ENCODE measurements at regions not wholly inside any gene's neighbourhood (a gene's known extent, or its start where the extent isn't known, plus 50 kb on each side); places are given as distances from the start of the nearest gene placed in this dataset.

DNA sequence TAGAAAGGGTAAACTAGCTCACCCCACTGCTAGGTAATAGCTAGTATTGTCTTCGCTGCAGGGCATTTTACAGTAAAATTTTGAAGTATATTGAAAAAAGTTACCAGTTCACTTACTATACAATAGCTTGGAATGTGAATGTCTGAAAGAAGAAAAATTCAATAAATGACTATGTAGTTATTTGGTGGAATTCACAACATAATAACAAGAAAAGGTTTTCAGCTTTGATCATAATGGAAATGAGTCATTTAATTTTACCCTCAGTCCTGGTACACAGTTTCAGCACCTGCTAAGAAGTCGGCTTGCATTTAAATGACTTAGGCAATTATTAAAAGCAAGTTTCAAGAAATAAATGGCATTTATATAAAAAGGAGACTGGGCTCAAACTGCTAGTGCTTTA, 90.4 kb downstream of the NUP35 start:
- DNase-seq (ENCODE audit: low spot score) = no peak

DNA sequence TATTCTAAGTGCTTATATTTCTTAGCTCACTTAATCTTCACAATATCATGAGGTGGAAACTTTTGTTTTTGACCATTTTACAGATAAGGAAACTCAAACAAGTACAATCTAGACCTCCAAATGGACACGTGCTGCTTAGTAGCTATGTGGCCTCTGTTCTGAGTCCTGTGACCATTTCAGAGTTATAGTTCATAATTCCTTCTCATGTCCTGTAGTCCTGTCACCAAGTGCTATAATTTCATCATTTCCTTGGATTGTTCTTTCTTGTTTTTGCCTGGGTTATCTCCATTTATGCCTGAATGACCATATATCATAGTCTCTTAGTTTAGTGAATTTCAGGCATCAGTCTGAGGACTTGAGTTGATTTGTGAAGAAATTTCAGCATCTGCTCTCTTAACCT, 91.7 kb downstream of the NUP35 start:
- DNase-seq (ENCODE audit: low spot score) = no peak

DNA sequence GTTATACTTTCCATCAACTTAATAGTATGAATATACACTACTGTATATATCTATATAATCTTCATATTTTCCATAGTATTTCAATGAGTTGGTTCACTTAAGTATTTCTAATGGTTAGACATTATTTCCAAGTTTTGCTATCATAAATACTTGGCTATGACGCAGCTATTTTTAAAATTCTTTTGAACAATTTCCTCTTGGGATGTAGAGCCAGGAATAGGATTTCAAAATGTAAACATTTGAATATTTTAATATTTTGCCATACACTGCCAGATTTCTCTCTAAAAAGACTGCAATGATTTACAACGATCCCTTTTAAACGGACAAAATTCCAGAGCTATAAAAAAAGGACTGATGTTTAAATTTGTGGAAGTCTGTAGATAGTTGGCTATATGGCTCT, 95.6 kb downstream of the NUP35 start:
- no peak for DNase-seq (ENCODE audit: low spot score)

DNA sequence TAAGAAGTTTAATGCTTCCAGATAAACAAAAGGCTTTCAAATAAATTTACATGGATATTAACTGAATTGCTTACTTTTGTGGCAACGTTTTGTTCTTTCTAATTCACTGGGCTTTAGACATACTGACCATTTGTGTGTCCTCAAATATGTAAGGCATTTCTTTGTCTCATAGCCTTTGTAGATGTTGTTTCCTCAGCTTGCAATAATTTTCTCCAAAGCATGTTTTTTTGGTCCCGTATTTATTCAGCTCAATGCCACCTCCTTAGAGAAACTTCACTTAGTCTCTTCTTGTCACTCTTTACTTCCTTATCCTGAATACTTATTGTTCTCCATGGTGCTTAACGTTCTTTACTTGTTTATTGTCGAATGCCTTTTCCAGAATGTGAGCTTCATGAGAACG, 98.5 kb downstream of the NUP35 start:
- no peak for DNase-seq (ENCODE audit: low spot score)

DNA sequence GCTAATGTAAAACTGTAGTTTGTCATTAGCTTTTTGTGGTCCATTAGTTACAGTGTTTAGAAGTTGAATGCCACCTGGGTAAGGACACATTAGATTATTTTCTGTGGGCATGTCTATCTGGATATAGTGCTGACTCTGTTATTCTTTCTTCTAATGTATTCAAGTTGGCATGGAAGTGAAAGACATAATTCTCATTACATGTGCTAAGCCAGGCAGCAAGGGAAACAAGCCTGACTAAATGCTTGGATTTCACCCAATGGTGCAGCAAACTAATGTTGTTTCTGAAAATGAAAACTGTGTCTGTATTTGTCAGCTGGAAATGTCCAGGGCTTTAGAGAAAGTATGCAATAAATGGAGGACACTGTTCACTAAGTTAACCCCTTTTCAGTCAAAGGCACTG, 100.7 kb downstream of the NUP35 start:
- DNase-seq (ENCODE audit: low spot score) = no peak

DNA sequence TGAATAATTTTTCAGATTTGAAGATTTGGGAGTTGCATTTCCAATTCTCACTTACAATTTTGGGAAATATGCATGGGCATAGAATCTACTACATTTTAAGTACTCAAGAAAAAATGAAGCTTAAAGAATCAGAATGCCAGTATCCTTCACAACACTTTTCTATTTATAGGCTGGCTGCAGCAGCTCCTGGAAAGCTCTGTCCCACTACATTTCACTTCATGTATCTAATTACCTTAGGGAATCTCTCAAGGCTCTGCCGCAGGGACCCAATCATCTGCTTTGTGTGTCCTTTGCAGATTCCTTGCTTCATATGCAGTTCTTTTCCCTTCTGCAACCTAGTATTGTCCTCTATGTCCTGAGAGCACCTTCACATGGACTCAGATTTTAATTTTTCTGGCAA, 102.9 kb downstream of the NUP35 start:
- no peak for DNase-seq (ENCODE audit: low spot score)

DNA sequence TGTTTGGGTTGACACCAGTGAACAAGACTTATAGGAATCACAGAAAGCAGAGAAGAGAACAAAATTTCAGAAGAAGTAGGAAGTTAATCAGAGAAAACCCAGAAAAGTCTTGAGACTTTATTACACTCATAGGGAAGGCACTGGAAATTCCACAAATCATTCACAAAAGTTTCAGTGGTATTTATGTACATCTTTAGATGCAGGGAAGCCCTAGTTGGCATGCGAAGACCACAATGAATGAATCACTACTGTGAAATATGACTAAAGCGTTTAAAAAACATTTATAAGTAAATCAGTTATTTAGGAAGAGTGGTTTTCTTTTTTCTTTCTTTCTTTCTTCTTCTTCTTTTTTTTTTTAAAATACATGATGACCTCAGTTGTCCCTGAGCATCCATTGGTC, 105.1 kb downstream of the NUP35 start:
- DNase-seq (ENCODE audit: low spot score) = no peak

DNA sequence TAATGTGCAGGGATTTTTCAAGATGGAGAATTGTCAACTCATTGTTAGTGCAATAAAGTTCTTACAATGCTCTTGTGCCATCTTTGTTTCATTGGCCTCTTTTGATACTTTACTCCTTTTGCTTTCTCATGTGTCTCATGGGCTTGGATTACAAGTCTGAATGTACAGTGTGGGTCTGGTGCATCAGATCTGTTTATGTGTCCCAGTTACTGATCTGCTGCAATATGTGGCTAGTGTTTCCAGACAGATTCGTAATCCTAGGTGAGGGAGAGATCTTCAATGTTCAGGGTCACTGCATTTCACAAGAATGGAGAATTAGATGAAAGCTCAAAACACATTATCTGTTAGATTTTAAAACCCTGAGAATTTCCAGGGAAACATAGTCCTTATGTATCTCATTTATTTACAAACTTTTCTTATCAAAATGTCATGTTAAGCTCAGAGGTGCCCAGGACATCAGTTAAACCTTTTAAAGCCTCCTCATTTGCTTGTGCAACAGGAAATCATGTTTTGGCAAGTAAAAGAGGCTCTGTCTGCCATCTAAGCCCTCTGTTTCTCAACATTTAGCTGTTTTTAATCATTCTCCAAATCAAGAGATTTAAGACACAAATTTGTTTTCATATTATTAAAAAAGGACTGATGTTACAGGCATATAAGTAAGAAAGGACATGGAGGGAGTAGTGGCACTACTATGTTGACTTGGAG, 108.1 kb downstream of the NUP35 start:
- no peak for DNase-seq (ENCODE audit: low spot score)

DNA sequence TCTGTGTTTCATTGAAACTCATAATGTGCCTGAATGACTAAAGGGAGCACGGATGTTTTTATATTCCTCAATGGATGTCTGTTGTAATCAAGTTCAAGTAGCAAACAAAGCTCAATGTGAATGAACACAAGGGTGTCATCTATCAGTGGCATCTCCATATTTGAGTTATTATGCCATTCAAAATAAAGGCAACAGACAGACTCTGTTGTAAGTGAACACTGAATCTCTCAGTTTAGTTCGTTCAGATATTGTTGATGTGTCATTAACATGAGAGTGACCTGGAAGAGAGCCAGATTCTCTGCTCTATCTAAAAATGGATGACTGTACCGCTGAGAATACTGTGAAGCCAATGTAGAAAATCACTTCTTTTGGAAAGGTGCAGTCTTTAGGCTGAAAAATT, 118.7 kb downstream of the NUP35 start:
- peak; percentile 43 for DNase-seq (ENCODE audit: low spot score)

DNA sequence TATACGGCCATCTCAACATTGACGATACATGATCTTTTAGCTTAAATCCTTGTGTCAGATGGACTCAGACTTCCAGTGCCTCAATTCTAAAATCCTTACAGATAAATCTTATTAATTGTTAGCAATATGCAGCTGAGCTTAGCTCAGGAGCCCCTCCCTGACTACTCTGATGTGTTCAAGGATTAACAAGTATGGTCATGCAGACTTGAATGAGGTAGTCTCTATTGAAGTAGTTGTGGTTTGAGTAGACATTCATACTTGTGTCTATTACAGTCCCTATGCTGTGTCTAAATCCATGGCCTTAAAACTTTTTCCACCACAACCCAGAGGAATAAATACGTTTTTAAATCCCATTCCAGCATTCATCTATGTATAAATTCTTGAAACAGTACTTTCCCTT, 119.5 kb downstream of the NUP35 start:
- DNase-seq (ENCODE audit: low spot score) = no peak

DNA sequence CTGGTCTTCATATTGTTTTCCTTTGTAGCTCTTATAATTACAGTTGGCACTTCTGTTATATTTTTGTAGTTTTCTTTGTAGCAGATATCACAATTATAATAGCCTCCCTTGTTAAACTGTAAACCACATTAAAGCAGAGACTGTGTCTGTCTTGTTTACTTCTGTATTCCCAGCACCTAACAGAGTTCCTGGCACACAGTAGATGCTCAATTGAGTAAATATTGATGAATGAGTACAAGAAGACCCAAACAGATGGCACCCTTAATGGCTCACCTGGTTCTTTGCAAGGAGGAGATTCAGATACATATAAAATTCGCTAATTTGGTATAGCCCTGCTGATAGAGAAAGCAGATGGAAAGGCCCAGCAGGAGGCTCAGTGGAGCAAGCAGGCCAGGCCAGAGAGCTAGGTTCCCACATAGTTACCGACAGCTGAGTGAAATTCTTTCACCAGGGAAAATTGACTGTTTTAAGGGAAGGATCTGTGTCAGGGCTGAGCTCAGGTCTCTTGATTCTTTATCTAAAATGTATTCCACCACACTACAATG, 120.1 kb downstream of the NUP35 start:
- DNase-seq (ENCODE audit: low spot score) = no peak

DNA sequence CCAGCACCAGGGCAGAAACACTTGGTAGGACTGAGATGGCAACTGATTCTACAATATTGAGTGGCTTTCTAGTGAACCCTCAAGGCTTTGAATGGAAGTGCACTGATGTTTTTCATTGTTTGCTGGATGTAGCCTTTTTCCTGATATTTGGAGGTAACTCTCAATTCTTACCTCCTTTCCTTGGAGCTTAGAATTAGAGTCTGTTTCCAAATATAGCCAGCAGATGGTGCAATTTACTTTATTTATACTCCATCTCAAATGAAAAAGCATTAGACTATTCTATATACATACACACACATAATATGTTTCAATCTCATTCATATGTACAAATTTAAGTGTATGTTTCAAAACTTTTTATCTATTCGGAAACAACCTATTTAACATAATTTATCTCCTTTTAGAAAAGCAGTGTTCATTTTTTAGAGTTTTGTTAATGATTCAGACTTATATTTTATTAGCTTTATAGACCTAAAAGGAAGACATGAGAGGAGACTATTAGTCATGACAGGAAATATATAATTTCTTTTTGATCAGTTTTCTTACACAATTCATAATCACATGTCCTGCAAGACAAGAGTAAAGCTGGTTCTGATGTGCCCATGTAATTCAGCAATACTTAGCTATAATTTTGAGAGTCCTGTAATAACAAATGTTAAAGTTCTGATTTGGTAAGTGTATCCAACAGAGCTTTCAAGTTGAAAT, 124.8 kb downstream of the NUP35 start:
- DNase-seq (ENCODE audit: low spot score) = peak; percentile 63

DNA sequence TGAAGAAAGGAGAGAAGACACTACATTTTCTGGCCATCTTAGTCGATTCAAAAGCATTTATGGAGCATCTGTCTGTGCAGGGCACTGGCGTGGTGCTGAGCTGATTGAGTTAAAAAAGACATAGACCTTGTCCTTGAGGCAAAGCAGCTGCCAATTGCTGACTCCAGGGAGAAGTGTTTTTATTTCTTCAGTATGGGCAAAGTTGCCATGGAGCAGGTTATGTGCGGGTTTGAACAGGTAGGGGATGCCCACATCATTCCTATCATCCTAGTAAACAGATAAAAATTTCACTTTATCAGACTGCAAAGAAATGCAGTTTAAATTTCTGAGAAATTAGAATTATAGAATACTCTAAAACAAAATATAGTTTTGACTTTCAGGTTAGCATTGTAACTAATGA, 125.8 kb downstream of the NUP35 start:
- DNase-seq (ENCODE audit: low spot score) = no peak

DNA sequence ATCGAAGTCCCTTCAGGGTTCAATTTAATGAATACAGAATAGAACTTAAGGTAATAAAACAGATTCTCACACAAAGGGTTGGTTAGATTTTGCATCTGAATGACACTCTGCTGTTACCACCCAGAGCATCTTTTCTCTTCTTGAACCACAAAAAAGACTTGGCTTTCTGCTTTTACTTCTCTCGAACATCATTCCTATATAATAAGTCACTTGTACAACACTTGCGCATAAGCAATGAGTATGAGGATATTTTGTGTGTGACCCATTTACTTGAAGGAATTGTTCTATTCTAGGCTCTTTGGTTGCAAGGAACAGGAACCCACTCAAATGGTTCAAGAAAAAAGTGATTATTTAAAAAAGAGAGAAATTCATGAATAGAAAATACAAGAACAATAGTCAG, 126.2 kb downstream of the NUP35 start:
- DNase-seq (ENCODE audit: low spot score) = no peak

DNA sequence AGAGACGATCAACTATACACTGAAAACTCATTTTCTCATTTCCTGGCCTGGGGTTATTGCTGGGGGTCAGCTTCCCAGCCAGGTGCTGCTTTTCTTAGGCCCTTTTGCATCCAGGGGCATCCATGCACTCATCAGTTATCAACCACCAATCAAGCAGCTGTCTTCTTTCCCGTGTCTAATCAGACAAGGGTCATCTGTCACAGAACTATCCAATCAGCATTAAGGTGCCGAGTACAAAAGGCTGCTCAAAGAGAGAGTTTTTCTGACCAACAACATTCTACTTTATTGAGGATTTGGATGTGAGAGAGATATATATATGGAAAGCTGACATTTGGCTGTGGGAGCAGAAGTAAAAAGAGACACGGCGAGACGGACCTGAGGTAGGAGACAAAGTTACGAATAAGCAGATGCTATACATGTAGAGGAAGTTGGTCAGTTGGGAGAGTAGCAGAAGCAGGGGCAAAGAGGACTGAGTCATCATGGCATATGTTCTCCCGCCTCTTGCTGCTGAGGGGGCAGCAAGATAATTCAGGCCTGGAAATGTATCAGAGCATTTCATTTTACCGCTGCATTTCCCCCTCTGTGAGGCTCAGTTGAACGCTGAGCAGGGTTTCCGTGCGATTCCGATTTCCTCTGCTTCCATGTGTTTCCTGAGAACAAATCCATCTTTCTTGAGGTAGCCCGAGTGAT, 129.3 kb downstream of the NUP35 start:
- no peak for DNase-seq (ENCODE audit: low spot score)

DNA sequence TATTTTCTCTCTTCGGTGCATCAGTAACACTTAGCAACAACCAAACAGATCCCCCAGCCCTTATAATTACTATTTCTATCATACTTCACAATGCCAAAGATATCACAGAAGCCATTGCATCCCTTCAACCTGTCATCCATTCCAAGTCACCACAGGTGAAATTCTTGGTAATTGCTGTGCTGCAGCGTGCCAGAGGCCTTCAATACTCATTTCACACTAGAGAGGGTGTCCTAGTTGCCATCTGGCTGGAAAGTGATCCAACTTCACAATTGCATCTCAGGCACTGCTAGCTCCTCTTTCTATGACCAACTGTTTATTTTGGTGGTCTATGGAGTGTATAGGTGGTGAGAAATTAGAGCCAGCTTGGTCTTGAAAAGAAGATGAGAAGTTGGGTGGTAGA, 131.2 kb downstream of the NUP35 start:
- DNase-seq (ENCODE audit: low spot score) = no peak

DNA sequence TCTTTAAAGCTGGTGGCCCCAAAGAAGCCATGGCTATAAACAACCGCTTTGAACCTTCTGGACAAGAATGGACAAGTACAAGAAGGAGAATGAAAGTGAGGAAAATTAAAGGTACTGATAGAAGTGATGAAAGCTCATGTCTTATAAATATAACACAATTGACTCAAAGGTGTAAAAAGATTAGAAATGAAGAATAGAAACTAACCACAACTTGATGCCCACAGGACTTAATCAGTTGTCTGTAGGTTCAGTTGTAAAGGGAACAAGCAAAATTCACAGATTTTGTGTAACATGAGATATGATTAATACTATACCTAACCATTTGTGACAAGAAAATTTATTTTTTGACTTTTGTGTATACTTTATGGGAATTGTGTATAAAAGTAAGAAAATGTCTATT, 135.7 kb downstream of the NUP35 start:
- no peak for DNase-seq (ENCODE audit: low spot score)

DNA sequence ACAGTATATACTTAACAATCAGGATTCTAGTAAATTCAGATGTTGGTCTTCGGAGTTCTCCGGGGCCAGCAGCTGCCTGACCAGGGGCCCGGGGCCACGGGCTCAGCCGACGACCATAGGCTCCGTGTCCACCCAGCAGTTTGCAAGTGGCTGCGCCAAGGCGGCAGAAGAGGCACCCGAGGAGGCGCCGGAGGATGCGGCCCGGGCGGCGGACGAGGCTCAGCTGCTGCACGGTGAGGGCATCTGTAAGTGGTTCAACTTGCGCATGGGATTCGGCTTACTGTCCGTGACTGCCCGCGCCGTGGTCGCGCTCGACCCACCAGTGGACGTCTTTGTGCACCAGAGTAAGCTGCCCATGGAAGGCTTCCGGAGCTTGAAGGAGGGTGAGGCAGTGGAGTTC, 136.3 kb downstream of the NUP35 start:
- DNase-seq (ENCODE audit: low spot score) = no peak

DNA sequence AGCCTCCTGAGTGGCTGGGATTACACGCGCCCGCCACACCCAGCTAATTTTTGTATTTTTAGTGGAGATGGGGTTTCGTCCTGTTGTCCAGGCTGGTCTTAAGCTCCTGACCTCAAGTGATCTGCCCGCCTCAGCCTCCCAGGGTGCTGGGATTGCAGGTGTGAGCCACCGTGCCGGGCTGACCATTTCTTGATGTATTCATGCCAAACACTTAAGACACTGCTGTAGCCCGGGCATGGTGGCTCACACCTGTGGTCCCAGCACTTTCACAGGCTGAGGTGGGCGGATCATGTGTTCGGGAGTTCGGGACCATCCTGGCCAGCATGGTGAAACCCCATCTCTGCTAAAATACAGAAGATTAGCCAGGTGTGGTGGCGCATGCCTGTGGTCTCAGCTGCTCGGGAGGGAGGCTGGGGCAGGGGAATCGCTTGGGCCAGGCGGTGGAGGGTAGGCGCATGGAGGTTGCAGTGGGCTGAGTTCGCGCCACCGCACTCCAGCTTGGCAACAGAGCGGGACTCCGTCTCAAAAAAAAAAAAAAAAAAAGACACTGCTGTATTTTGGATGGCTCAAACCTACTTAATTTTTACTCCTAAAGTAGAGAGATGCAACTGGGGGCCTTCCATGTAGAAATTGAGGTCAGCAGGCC, 140.8 kb downstream of the NUP35 start:
- no peak for DNase-seq (ENCODE audit: low spot score)

DNA sequence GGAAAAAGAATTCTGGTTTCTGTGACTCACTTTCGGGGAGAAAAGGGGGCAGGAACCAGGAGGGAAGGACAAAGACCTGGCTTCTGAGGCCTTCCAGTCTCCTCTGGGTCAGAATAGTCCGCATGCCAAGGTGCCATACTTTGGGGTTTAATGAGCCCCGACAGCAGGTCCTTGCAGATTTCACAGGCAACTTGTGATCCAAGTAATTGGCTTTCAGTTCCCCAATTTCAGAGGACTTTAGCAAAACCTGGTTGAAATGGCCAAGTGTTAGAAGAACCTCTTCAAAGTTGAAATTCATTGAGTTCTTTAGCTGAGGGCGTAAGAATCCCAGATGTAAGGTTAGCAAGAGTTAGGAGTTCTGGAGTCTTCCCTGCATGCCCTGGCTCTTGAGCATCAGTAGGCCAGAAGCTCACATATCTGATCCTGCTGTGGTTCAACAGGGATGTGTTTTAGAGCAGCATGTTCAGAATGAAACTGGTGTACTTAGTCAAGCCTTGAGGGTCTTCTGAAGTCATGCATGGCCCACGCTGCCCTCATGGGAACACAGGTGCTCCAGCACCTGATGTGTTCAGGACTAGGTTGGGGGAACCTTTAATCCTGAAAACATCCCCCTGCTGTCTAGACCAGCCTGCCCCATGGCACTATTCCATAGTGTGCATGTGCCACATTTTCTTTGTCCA, 143.0 kb downstream of the NUP35 start:
- no peak for DNase-seq (ENCODE audit: low spot score)

DNA sequence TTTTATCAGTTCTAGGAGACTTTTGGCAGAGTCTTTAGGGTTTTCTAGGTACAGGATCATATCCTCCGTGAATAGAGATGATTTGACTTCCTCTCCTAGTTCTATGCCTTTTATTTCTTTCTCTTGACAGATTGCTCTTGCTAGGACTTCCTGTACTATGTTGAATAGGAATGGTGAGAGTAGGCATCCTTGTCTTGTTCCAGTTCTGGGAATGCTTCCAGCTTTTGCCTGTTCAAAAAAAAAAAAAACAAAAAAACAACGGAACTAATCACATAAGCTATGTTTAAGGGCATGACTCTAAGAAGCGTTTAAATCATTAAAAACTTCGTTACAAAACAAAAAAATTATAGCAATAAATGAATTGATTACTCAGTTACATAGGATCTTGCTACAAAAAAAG, 145.7 kb downstream of the NUP35 start:
- DNase-seq (ENCODE audit: low spot score) = no peak

DNA sequence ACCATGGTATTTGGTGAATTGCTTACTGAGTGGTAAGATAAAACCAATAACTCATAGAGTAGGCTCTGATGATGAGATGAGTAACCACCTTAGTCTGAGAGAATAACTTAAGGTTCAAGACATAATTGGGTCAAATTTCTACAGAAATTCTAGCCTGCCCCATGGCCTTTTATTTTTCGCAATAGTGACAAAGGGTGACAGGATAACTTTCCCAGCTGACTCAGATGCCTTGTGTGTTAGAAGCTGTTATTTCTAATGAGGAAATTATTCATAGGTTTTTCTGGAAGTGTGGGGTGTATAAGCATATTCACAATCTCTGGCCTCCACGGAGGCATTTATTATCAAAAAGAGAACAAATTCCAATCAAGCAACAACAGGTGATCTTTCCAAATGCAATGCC, 159.0 kb downstream of the NUP35 start:
- peak; percentile 12 for DNase-seq (ENCODE audit: low spot score)

Data from RKO (cell line).